ENCODE measurements at regions not wholly inside any gene's neighbourhood (a gene's known extent, or its start where the extent isn't known, plus 50 kb on each side); places are given as distances from the start of the nearest gene placed in this dataset.

GRCh38 chr7:67422601-67423000 lies 426.0 kb downstream of the TYW1 start:
- no peak for DNase-seq (ENCODE audit: low read depth)

DNA sequence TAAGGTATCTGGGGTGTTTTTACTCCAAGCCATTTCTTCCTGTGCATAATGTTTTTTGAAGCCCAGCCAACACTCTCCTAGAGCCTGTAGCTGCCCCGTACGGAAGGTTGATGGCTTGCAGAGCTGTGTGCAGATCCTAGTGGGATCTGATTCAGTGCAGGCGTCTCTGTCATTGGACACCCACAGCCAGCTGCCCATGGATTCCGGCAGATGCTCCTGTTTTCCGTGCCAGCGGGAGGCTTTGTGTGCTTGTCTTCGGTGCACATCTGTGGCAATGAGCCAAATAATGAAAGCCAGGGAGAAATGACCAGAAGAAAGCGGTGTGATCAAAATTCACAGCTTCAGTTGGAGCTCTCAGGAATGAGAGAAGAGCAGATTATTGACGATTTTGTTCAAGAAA lies 426.4 kb downstream of the TYW1 start:
- no peak for DNase-seq (ENCODE audit: low read depth)

DNA sequence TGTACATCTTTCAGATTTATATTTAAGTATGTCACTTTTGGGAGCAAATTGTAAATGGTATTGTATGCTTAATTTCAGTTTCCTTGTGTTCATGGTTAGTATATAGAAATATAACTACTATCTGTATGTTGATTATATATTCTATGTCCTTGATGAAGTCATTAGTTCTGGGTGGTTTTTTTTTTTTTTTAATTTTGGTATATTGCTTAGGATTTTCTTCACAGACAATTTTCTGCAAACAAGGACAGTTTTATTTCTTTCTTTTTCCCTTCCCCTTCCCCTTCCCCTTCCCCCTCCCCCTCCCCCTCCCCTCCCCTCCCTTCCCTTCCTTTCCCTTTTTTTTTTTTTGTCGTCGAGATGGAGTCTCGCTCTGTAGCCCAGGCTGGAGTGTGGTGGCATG lies 430.0 kb downstream of the TYW1 start:
- DNase-seq (ENCODE audit: low read depth), result no peak

DNA sequence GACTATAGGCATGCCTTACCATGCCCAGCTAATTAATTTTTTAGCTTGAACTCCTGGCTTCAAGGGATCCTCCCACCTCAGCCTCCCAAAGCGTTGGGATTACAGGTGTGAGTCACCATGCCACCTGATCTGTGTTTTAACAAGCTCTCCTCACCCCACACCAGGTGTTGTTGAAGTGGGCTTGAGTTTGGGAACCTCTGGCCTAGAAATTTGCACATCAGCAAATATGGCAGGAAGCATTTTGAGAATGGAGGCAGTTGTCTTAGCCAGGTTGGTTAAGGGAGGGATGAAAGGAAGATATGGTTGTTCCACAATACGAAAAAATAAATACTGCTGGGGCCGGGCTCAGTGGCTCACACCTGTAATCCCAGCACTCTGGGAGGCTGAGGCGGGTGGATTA lies 433.1 kb downstream of the TYW1 start:
- DNase-seq (ENCODE audit: low read depth), result no peak

GRCh38 chr7:67432536-67433234 lies 436.1 kb downstream of the TYW1 start:
- no peak for DNase-seq (ENCODE audit: low read depth)

DNA sequence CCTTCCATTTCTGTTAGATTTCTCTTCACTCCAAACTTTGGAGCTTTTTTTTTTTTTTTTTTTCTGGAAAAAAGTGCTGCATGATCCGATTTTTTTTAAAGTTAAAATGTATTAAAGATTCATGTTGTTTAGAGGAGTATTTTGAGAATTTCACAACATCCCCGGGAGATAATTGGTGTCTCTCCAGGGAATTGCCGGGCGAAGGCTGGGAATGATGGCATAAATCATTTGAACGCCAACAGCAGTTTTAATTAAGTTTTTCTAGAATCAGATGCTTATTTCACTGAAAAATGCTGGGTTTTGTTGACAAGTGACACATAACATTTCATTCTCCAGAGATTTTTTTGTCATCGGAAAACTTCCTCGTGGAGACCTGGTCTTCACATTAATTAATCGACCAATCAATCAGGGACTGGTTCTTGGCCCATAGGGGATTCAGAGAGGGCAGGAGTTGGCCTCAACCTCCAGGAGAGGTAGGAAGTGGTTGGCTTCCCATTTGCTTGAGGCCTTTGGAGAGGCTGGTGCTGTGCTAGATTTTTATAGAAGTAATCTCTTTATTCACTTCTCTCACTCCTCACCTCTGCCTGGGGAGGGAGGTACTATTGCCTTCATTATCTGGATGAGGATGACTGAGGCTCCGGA lies 439.4 kb downstream of the TYW1 start:
- no peak for DNase-seq (ENCODE audit: low read depth)

GRCh38 chr7:67438198-67438882 lies 441.7 kb downstream of the TYW1 start:
- no peak for DNase-seq (ENCODE audit: low read depth)

DNA sequence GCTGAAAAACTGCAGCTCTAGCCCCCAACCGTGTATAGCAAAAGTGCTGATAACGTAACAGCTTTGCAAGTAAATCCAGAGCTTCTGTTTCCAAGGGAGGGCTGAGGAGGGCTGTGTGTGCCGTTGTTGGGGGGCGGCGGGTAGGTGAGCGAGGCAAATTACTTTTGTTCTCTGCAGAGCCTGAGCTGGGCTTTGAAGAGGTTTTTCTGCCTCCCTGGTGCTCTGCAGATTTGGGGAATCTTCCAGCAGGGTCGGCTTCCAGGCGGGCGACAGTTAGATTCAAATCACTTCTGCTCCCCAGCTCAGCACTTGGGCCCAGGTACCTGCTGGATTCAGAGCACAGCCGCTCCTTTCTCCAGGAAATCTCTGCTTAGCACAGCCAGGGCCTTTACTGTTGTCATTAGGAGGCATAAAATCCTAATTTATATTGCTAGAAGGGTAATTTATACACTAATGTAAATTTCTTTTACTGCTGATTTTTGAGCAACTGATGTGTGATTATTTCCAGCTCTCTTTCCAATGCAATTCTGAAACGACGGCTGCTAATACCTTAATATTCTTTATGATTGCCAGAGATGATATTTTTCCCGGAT lies 442.4 kb downstream of the TYW1 start:
- no peak for DNase-seq (ENCODE audit: low read depth)

- no peak for DNase-seq (ENCODE audit: low read depth)
These were observed 443.7 kb downstream of the TYW1 start for GRCh38 chr7:67440321-67440720.

- DNase-seq (ENCODE audit: low read depth), result no peak
These were observed 449.1 kb downstream of the TYW1 start for GRCh38 chr7:67445728-67446127.

DNA sequence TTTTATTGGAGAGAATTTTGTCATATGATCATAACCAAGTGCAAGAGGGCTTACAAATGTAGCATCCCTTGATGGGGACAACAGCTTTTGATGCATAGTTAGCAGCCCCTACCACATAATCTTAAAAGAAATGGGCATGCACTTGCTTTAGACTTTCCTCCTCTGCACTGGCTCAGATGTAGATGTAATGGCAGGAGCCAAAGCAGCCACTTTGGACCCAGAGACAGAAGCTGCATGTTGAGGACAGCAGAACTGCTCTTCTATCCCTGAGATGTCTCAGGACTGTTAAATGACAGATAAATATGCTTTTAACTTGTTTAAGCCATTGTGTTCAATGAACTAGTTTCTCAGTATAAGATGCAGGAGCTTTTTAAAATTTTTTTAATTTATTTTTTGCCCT lies 450.7 kb downstream of the TYW1 start:
- DNase-seq (ENCODE audit: low read depth), result no peak

DNA sequence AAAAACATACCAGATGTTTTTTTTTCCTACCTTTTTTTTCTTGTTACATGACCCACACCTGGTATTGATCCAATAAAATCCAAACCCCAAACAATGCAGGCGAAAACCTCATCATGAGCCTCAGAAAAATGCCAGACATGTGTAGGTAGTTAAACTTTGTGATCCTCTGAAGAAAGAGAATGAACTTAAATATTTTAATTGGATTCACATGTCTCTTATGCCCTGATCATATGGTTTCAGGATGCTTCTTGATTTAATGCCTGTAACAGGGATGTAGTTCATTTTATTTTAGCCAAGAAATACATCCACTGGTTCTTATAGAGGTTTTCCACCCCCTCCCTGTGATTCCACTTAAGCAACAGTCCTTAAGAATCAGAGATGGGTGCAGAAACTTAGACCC lies 451.6 kb downstream of the TYW1 start:
- no peak for DNase-seq (ENCODE audit: low read depth)

GRCh38 chr7:67450171-67450570 lies 453.5 kb downstream of the TYW1 start:
- no peak for DNase-seq (ENCODE audit: low read depth)

DNA sequence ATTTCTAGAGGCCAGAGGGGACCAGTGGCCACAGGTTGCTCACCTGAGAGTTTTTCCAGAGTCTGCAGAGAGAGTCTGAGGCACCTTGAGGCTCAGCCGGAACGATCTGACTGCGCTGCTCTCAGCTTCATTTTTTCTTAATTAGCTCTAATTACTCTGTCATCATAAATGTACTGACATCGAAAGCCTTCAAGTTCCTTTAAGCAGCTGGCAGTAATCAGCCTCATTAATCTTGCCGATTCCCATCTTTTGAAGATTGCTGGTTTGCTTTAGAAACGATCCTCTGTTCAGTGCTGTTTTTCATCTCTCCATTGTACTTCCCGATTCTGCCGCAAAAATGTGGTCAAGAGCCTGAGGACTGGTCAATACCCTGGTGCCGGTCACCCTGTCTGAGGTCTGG lies 454.7 kb downstream of the TYW1 start:
- DNase-seq (ENCODE audit: low read depth), result no peak

GRCh38 chr7:67452516-67453026 lies 455.9 kb downstream of the TYW1 start:
- no peak for DNase-seq (ENCODE audit: low read depth)

GRCh38 chr7:67453580-67454380 lies 457.1 kb downstream of the TYW1 start:
- DNase-seq (ENCODE audit: low read depth), result no peak

GRCh38 chr7:67455508-67455907 lies 458.9 kb downstream of the TYW1 start:
- no peak for DNase-seq (ENCODE audit: low read depth)

- DNase-seq (ENCODE audit: low read depth), result no peak
These were observed 466.2 kb downstream of the TYW1 start for GRCh38 chr7:67462781-67463191.

GRCh38 chr7:67463316-67463715 lies 466.7 kb downstream of the TYW1 start:
- no peak for DNase-seq (ENCODE audit: low read depth)

DNA sequence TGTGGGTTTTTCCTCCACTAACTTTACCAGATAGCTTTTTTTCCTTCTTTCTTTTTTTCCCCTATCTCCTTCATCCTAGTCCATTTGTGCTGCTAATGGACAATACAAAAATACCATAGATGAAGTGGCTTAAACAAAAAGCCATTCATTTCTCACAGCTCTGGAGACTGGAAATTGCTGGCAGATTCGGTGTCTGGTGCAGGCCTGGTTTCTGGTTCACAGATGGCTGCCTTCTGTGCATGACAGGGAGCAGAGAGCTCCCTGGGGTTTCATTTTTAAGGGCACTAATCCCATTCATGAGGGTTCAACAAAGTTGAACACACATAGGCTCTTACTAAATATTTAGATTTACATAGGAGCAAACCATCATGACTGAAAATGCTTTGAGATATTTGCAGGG lies 467.4 kb downstream of the TYW1 start:
- DNase-seq (ENCODE audit: low read depth), result no peak

DNA sequence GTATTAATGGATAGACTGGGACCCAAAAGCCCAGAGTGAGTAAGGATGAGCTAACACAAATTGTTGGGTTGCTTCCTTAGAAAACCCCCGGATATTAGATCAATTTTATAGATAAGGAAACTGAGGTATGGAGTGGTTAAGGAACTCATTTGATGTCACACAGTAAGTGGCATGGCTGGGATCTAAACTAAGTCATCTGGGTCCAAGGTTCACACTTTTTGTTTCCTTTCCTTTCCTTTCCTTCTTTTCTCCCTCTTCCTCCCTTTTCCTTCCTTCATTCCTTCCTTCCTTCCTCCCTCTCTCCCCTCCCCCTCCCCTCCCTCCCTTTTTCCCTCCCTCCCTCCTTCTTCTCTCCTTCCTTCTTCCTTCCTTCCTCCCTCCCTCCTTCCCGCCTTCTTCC lies 469.5 kb downstream of the TYW1 start:
- DNase-seq (ENCODE audit: low read depth), result no peak

DNA sequence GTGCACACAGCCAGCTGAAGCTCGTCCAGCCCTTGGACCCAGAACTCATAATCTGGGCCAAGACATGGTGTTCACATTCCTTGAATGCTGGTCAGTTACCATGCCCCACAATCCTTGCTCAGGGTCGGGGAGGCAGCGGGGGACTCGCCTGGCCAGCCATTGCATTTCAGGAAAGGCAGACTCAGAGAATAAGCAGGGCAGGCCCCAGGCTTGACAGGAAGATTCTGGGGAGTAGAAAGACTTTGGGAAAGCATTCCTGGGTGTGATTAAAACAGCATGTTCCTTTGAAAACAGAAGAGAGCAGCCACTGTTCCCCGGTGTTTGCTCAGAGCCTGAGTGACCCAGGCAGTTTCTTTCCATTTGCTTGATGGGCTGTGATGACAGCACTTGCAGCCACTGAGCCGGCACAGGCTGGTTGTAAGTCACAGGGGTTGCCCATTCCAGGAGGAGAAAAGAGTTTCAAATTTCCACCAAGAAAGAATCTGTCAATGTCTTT lies 473.7 kb downstream of the TYW1 start:
- no peak for DNase-seq (ENCODE audit: low read depth)
